H1 (cell line): ENCODE measurements at regions not wholly inside any gene's neighbourhood (a gene's known extent, or its start where the extent isn't known, plus 50 kb on each side); places are given as distances from the start of the nearest gene placed in this dataset.
A peak's percentile ranks its signal among the peaks of the same experiment; 100 is the strongest.

Experiments
- CTCF ChIA-PET: fragments of 300-600 bp; sonication (Branson Sonifier 250); formaldehyde crosslinking; loops from one replicate; lab custom pipeline; 2021; ENCODE audit not compliant: partially characterized antibody; lab: Charles Lee
- POLR2A ChIA-PET: fragments of 300-600 bp; sonication (Branson Sonifier 250); formaldehyde crosslinking; loops from one replicate; lab custom pipeline; 2021; ENCODE audit warnings: inconsistent platforms; ENCODE audit not compliant: partially characterized antibody; lab: Charles Lee
- DNase-seq, 2 experiments: peaks; one replicate each; pipeline versions ENCODE4 v3.0.0 to v3.0.0-alpha.2; 2010 to 2022; ENCODE audit warnings: low spot score in 2 of 2, low read depth in 1 of 2, mixed read lengths in 1 of 2
- FAIRE-seq: peaks from 2 replicates; lab custom pipeline; 2011; peaks lifted over from hg19 to GRCh38; lab: Jason Lieb, UNC
- H2AFZ ChIP-seq: 2 replicates; pipeline ENCODE4 v1.8.1; 2012; ENCODE audit warnings: low read length, inconsistent platforms
- H2AK5ac ChIP-seq: 2 replicates; pipeline ENCODE4 v1.6.1; 2013; ENCODE audit warnings: low read depth, low read length
- H2BK120ac ChIP-seq: replicated peaks from 2 replicates; pipeline ENCODE3; 2013; ENCODE audit warnings: low read depth, low read length, inconsistent platforms
- H2BK12ac ChIP-seq: 2 replicates; pipeline ENCODE4 v1.6.1; 2013; ENCODE audit warnings: low read depth, low read length
- H2BK15ac ChIP-seq: 2 replicates; pipeline ENCODE4 v1.6.1; 2013; ENCODE audit warnings: low read length
- H2BK20ac ChIP-seq: 2 replicates; pipeline ENCODE4 v1.6.1; 2013; ENCODE audit warnings: low read length
- H2BK5ac ChIP-seq: 2 replicates; pipeline ENCODE4 v1.6.1; 2013; ENCODE audit warnings: low read depth, low read length
- H3K14ac ChIP-seq: 2 replicates; pipeline ENCODE4 v1.6.1; 2013; ENCODE audit warnings: inconsistent platforms; ENCODE audit not compliant: insufficient read length
- H3K18ac ChIP-seq: 2 replicates; pipeline ENCODE4 v1.6.1; 2013; ENCODE audit warnings: low read length; ENCODE audit errors: extremely low read depth
- H3K23ac ChIP-seq: 2 replicates; pipeline ENCODE4 v1.6.1; 2013; ENCODE audit warnings: inconsistent platforms; ENCODE audit not compliant: insufficient read length
- H3K23me2 ChIP-seq: 2 replicates; pipeline ENCODE4 v1.6.1; 2013; ENCODE audit warnings: low read depth, low read length
- H3K27ac ChIP-seq: 2 replicates; pipeline ENCODE4 v1.6.1; 2011; ENCODE audit warnings: low read depth, low read length, inconsistent platforms
- H3K27me3 ChIP-seq, 4 experiments: replicated peaks in 1 of 4; 1 replicate in 1 of 4; 2 replicates in 3 of 4; pipeline versions ENCODE4 v1.6.1 to v1.8.1; 2011 to 2013; ENCODE audit warnings: low read length in 3 of 4, mild to moderate bottlenecking in 3 of 4, inconsistent platforms in 2 of 4, mixed read lengths in 2 of 4, moderate library complexity in 1 of 4; ENCODE audit not compliant: control insufficient read depth in 3 of 4, insufficient read depth in 3 of 4; ENCODE audit errors: extremely low read depth in 1 of 4
- H3K36me3 ChIP-seq, 4 experiments: 2 replicates each; pipeline versions ENCODE4 v1.6.1 to v1.8.1; 2011 to 2013; ENCODE audit warnings: mild to moderate bottlenecking in 4 of 4, low read length in 3 of 4, moderate library complexity in 2 of 4, control low read depth in 1 of 4, inconsistent platforms in 1 of 4; ENCODE audit not compliant: insufficient read depth in 4 of 4, control insufficient read depth in 2 of 4
- H3K4ac ChIP-seq: replicated peaks from 2 replicates; pipeline ENCODE3; 2013; ENCODE audit warnings: low read length, low read depth, mixed read lengths, inconsistent platforms; ENCODE audit not compliant: insufficient read length
- H3K4me1 ChIP-seq, 4 experiments: replicated peaks in 1 of 4; 1 replicate in 1 of 4; 2 replicates in 3 of 4; pipeline versions ENCODE4 v1.6.1 to v1.8.1; 2011 to 2013; ENCODE audit warnings: low read length in 3 of 4, inconsistent platforms in 2 of 4, mixed read lengths in 1 of 4; ENCODE audit not compliant: insufficient read depth in 4 of 4, control insufficient read depth in 3 of 4
- H3K4me2 ChIP-seq, 2 experiments: 2 replicates each; pipeline versions ENCODE4 v1.6.1 to v1.8.1; 2011 to 2013; ENCODE audit warnings: low read depth in 2 of 2, low read length in 2 of 2, control low read depth in 1 of 2, inconsistent platforms in 1 of 2, mild to moderate bottlenecking in 1 of 2; ENCODE audit not compliant: insufficient read depth in 1 of 2
- H3K4me3 ChIP-seq, 4 experiments: fragments of 200-600, 300-600 bp in 1 of 4; sonication (generic), shearing (Covaris generic), sonication (Bioruptor Twin) in 1 of 4; 2 replicates each; pipeline versions ENCODE4 v1.5.1 to v1.8.1; 2011 to 2016; ENCODE audit warnings: low read length in 4 of 4, low read depth in 3 of 4, control low read depth in 2 of 4, inconsistent platforms in 2 of 4, mild to moderate bottlenecking in 2 of 4, mixed read lengths in 1 of 4, moderate library complexity in 1 of 4; ENCODE audit not compliant: insufficient read depth in 2 of 4; ENCODE audit errors: extremely low read depth in 1 of 4
- H3K56ac ChIP-seq: replicated peaks from 2 replicates; pipeline ENCODE3; 2013; ENCODE audit warnings: low read depth, mild to moderate bottlenecking, mixed read lengths, low read length, inconsistent platforms; ENCODE audit not compliant: insufficient read length
- H3K79me1 ChIP-seq: 2 replicates; pipeline ENCODE4 v1.6.1; 2013; ENCODE audit warnings: low read depth, low read length, control low read depth
- H3K79me2 ChIP-seq, 2 experiments: 2 replicates each; pipeline versions ENCODE4 v1.6.1 to v1.8.1; 2012 to 2013; ENCODE audit warnings: low read length in 2 of 2, mild to moderate bottlenecking in 2 of 2, inconsistent platforms in 1 of 2; ENCODE audit not compliant: insufficient read depth in 2 of 2, control insufficient read depth in 1 of 2
- H3K9ac ChIP-seq, 4 experiments: replicated peaks in 1 of 4; 1 replicate in 1 of 4; 2 replicates in 3 of 4; pipeline versions ENCODE4 v1.6.1 to v1.8.1; 2011 to 2013; ENCODE audit warnings: low read depth in 3 of 4, low read length in 3 of 4, control low read depth in 2 of 4, mild to moderate bottlenecking in 2 of 4, moderate library complexity in 2 of 4, inconsistent platforms in 1 of 4; ENCODE audit errors: extremely low read depth in 1 of 4
- H3K9me3 ChIP-seq, 2 experiments: 2 replicates each; pipeline versions ENCODE4 v1.6.1 to v1.8.1; 2012 to 2013; ENCODE audit warnings: mild to moderate bottlenecking in 2 of 2, moderate library complexity in 2 of 2, control low read depth in 1 of 2, inconsistent platforms in 1 of 2, low read depth in 1 of 2, low read length in 1 of 2, mixed read lengths in 1 of 2; ENCODE audit not compliant: insufficient read depth in 2 of 2
- H4K20me1 ChIP-seq, 2 experiments: replicated peaks in 1 of 2; 2 replicates each; pipeline versions ENCODE3 to v1.8.1; 2011 to 2013; ENCODE audit warnings: inconsistent platforms in 2 of 2, low read length in 2 of 2, mild to moderate bottlenecking in 1 of 2; ENCODE audit not compliant: insufficient read depth in 2 of 2, control insufficient read depth in 1 of 2
- H4K5ac ChIP-seq: 2 replicates; pipeline ENCODE4 v1.6.1; 2013; ENCODE audit warnings: low read length, low read depth, mixed read lengths, inconsistent platforms; ENCODE audit not compliant: insufficient read length
- H4K8ac ChIP-seq: 2 replicates; pipeline ENCODE4 v1.8.0; 2013; ENCODE audit warnings: mild to moderate bottlenecking, moderate library complexity, low read length, inconsistent platforms; ENCODE audit not compliant: insufficient read depth; ENCODE audit errors: extremely low read depth
- H4K91ac ChIP-seq: replicated peaks from 2 replicates; pipeline ENCODE3; 2013; ENCODE audit warnings: low read length, mixed read lengths, inconsistent platforms; ENCODE audit not compliant: insufficient read length
- BCL11A ChIP-seq, 2 experiments: IDR thresholded peaks; one replicate each; pipeline ENCODE4 v1.6.1; 2011; ENCODE audit warnings: low read depth in 2 of 2, low read length in 2 of 2, mild to moderate bottlenecking in 2 of 2
- MAX ChIP-seq: IDR thresholded peaks from 2 replicates; pipeline ENCODE4 v1.6.1; 2012; ENCODE audit warnings: inconsistent platforms
- POLR2A ChIP-seq, 2 experiments: IDR thresholded peaks; 1 replicate in 1 of 2; 2 replicates in 1 of 2; pipeline ENCODE4 v1.6.1; 2011; ENCODE audit warnings: low read depth in 2 of 2, low read length in 2 of 2, mild to moderate bottlenecking in 2 of 2; ENCODE audit errors: control extremely low read depth in 1 of 2
- RNF2 ChIP-seq: fragments of 200-900, 300-1000 bp; sonication (generic); IDR thresholded peaks from 2 replicates; pipeline ENCODE4 v1.7.1; 2016; ENCODE audit warnings: borderline replicate concordance, low read depth, mild to moderate bottlenecking, antibody characterized with exemption, low read length; ENCODE audit not compliant: poor library complexity, severe bottlenecking; ENCODE audit errors: missing control alignments
- SAP30 ChIP-seq: fragments of 300-600 bp; sonication (generic); IDR thresholded peaks from 2 replicates; pipeline ENCODE4 v1.7.1; 2012; ENCODE audit warnings: low read length, moderate library complexity, mild to moderate bottlenecking, inconsistent platforms; ENCODE audit not compliant: insufficient read depth, insufficient replicate concordance
- SIN3A ChIP-seq, 2 experiments: IDR thresholded peaks in 1 of 2; conservative IDR thresholded peaks in 1 of 2; 2 replicates each; pipeline ENCODE4 v1.6.1; 2011 to 2012; ENCODE audit warnings: low read length in 2 of 2, improper control_type of control experiment in 1 of 2, low read depth in 1 of 2, mild to moderate bottlenecking in 1 of 2
- TBP ChIP-seq: IDR thresholded peaks from 2 replicates; pipeline ENCODE4 v1.6.1; 2011; ENCODE audit warnings: low read depth, low read length, improper control_type of control experiment
- YY1 ChIP-seq: IDR thresholded peaks from 2 replicates; pipeline ENCODE4 v1.6.1; 2011; ENCODE audit warnings: low read depth, mild to moderate bottlenecking, low read length
- WGBS, 2 experiments: shearing (Covaris generic) in 1 of 2; methylation state at CpG; one replicate each; pipeline versions ENCODE4 v1.1.6 to v1.1.7; 2013 to 2015; ENCODE audit warnings: low lambda C conversion rate in 2 of 2, mixed read lengths in 2 of 2, inconsistent platforms in 1 of 2, low coverage in 1 of 2, missing lambda C conversion rate in 1 of 2; ENCODE audit not compliant: insufficient replicate concordance in 2 of 2, insufficient coverage in 1 of 2, insufficient read length in 1 of 2; ENCODE audit errors: extremely low coverage in 1 of 2, missing lambda C conversion rate in 1 of 2; 5-methylcytosine and 5-hydroxymethylcytosine counted together

- Histone ChIP-seq H3K79me1 (no peaks in the 10 kb centered on the region), H3K9me3 (no peaks in the 10 kb centered on the region), H3K4me3 (no peak overlapping the region), H3K56ac (no peak overlapping the region), H2BK5ac (no peak overlapping the region), H2BK12ac (0 out of 2 replicates have a peak overlapping the region, but pooled peaks have one; percentile 61), H3K79me2 (no peaks in the 10 kb centered on the region), H2BK120ac (no peak overlapping the region), H3K18ac (no peak overlapping the region), H3K9ac (no peak overlapping the region), H2AFZ (no peak overlapping the region), H2AK5ac (no peak overlapping the region), H3K27me3 (no peaks in the 10 kb centered on the region), H4K20me1 (no peaks in the 10 kb centered on the region), H4K5ac (no peak overlapping the region), H4K8ac (no peak overlapping the region), H3K36me3 (no peaks in the 10 kb centered on the region), H2BK15ac (no peak overlapping the region), H3K4me2 (no peak overlapping the region), H3K4ac (no peak overlapping the region), H3K23me2 (no peaks in the 10 kb centered on the region), H3K27ac (no peak overlapping the region), H2BK20ac (no peak overlapping the region), H4K91ac (no peak overlapping the region), H3K4me1 (peaks cover 0 to 4% (median 1%) of the 10 kb centered on the region in 4 experiments; a peak in 3 of 7 replicates), H3K23ac (no peak overlapping the region), H3K14ac (no peak overlapping the region)
- FAIRE-seq (no peak), DNase-seq (no peak)
- ChIA-PET CTCF (interaction anchor here (0.6 to 1.9 kb wide), 4 partner anchors 11 to 321 kb away, joined by 3 to 12 read pairs (median 4); no protein-coding TSS in a partner anchor), POLR2A (no interaction called here)
- TF ChIP-seq MAX (no peak), SAP30 (no peak), YY1 (no peak), SIN3A (conservative IDR thresholded peaks at IDR 0.05 in 1 of 2, IDR thresholded peaks at IDR 0.05 in 1 of 2; ENCODE audit: low read depth in 1 of 2, low read length in 2 of 2) (no peak), RNF2 (no peak), POLR2A (IDR thresholded peaks at IDR 0.05; ENCODE audit: control extremely low read depth in 1 of 2, low read depth in 2 of 2, low read length in 2 of 2) (no peak), BCL11A (IDR thresholded peaks at IDR 0.05; ENCODE audit: low read depth in 2 of 2, low read length in 2 of 2) (no peak), TBP (no peak)
- whole genome bisulfite sequencing, 2 experiments, result 88% methylated on average over 5 of the region's 5 CpGs; no CpG with 5 or more reads in 1 of the 2 experiments
Measured at GRCh38 chr4:123339507-123340380, 56.9 kb upstream of the SPRY1 start.
